ENCODE measurements at regions not wholly inside any gene's neighbourhood (a gene's known extent, or its start where the extent isn't known, plus 50 kb on each side); places are given as distances from the start of the nearest gene placed in this dataset.

- DNase-seq (ENCODE audit: low read depth in 2 of 2) = no peak
Measured at GRCh38 chr20:21033817-21034216, 72.3 kb downstream of the LINC00237 start.

DNA sequence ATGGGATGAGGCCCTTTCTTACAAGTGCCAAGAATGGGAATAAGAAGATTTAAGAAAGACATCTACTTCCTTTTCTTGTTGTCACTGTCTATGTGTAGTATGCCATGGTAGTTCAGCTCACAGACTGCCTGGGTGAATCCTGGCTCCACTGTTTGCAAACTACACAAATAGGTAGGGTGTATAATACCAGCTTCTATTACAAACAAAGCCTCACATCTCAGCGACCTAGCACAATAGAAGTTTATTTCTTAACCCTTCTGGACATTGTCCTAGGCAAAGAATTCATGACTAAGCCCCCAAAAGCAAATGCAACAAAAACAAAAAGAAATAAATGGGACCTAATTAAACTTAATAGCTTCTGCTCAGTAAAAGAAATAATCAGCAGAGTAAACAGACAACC, 74.5 kb downstream of the LINC00237 start:
- no peak for DNase-seq (ENCODE audit: low read depth in 2 of 2)

DNA sequence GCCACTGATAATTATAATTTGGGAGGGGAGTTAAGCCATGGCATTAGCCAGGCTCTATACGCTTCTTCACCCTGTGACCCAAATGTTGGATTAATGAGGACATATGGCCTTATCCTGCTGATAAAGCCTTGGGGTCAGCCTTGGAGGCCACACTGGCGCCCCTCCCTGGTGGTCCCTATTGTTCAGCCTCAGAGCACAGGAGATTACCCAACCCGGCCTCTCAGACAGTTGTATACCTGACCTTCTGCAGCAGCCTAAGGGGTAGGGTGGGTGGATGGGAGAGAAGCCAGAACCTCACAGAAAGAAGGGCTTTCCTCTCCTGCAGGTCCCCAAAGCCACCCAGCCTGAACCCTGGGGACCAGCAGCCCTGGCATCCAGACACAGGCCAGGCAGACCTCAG, 76.8 kb downstream of the LINC00237 start:
- no peak for DNase-seq (ENCODE audit: low read depth in 2 of 2)

- no peak for DNase-seq (ENCODE audit: low read depth in 2 of 2)
Measured at GRCh38 chr20:21028921-21029320, 77.2 kb downstream of the LINC00237 start.

DNA sequence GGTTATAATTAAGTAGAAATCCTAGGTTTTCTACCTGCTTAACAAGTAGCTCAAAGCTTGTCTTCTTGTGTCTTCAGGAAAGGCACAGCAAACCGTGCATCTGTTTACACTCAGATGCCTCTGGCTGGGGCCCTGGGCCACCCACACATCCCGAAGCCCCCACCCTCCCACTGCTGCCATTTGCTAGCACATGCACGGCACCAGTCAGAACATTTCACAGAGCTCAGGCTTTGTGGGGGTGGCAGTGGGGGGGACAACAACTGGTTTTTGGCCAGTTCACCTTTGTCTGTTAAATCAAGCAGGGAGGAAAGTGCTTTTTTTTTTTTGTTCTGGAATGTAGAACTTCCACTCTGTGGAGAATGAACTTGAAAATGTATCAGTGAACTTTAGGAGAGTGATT, 77.7 kb downstream of the LINC00237 start:
- DNase-seq (ENCODE audit: low read depth in 2 of 2) = no peak

DNA sequence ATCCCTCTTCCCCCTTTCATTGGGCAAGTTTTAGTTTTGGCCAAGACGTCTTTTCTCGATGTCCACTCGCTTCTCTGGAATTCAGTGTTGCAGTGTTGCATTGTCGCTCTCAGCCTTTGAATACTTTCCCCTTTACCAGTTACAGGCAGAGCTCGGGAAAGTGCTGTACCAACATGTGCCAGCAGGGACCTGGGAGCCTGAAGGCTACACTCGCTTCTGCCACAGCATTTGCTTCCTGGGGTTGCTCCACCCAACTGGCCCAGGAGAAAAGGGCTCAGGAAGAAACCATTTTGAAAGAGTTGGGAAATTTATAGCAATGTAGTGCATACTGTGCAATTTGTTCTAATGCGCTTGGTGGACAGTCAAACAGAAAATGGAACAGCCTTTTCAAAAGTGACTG, 78.6 kb downstream of the LINC00237 start:
- DNase-seq (ENCODE audit: low read depth in 2 of 2) = no peak

- no peak for DNase-seq (ENCODE audit: low read depth in 2 of 2)
Measured at GRCh38 chr20:21026951-21027350, 79.2 kb downstream of the LINC00237 start.

- no peak for DNase-seq (ENCODE audit: low read depth in 2 of 2)
Measured at GRCh38 chr20:21024420-21024819, 81.7 kb downstream of the LINC00237 start.

GRCh38 chr20:21022925-21023324, 83.2 kb downstream of the LINC00237 start:
- DNase-seq (ENCODE audit: low read depth in 2 of 2) = no peak

DNA sequence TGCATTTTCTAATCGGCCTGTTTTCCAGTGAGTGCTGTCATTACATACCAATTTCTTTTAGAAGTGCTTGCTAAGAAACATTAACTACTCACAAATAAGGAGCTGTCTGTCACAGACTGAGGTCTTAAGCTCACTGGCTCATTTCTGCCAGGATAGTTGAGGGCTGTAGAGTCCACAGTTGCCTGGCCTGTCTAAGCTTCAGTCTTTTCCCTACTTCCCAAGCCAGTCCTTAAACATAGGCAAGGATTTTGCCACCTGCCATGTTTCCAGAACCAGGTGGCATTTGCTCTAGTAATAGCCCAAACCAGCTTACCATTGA, 84.7 kb downstream of the LINC00237 start:
- no peak for DNase-seq (ENCODE audit: low read depth in 2 of 2)

DNA sequence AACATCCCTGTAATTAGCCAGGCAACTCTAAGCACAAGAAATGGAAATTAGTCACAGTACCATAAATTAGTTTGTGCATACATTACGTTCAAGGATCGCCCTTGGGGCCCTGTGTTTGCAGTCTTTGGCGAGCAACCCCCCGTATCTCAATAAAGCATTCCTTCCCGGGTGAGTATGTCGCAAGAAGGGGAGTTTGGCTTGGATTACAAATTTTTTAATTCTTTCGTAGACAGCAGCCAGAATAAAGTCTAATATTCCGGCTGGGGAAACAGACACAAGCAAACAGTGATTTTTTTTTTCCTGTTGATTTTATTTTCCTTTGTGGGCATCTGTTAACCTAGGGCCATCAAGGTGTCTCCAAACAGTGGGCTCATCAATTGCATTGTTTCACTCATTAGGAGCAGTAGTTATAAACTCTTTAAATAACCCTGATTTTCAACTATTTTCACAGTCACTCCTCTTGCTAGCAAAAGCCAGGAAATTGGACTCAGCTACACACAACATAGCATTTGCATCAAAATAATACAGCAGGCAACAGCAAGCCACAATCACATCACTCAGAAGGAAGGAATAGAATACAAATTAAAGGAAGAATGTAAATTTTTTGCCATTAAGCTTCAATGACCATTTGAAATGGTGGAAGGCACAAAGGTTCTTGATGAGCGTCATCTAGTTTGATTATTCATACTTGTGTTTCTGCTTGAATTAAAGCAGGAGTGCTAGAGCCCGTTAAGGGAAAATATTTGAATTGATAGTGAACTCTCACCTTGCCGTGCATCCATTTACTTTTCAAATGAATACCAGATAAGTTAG, 85.3 kb downstream of the LINC00237 start:
- no peak for DNase-seq (ENCODE audit: low read depth in 2 of 2)

- DNase-seq (ENCODE audit: low read depth in 2 of 2) = no peak
Measured at GRCh38 chr20:21019814-21020658, 86.1 kb downstream of the LINC00237 start.

GRCh38 chr20:21019468-21019813, 86.7 kb downstream of the LINC00237 start:
- DNase-seq (ENCODE audit: low read depth in 2 of 2) = no peak

- DNase-seq (ENCODE audit: low read depth in 2 of 2) = no peak
Measured at GRCh38 chr20:21018576-21018975, 87.6 kb downstream of the LINC00237 start.

DNA sequence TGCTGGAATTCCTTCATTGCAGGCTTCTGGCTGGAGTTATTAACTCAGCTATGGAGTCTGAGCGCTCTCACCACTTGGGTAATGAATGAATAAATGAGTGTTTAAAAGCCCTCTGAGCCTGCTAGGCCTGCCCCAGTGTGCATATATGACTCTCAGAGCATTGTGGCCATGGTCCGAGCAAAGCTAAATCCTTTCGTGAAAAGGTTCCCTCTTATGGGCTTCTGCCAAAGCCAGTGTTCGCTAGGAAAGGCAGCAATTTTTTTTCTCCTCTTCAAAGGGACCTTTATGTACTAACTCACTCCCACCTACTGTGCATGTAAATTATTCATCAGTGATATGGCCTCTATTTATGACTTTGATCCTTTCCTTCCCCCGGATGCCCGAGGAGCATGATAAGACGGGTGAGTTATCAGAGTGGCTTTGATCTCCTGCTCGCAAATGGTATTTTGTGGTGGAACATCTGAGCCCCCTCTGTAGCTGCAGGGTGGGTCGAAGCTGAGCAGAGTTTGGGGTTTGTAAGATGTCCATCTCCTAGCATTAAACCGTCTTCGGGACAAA, 88.6 kb downstream of the LINC00237 start:
- no peak for DNase-seq (ENCODE audit: low read depth in 2 of 2)

- DNase-seq (ENCODE audit: low read depth in 2 of 2) = no peak
Measured at GRCh38 chr20:21016751-21017150, 89.4 kb downstream of the LINC00237 start.

GRCh38 chr20:21014528-21014927, 91.6 kb downstream of the LINC00237 start:
- no peak for DNase-seq (ENCODE audit: low read depth in 2 of 2)

GRCh38 chr20:21008951-21009350, 97.2 kb downstream of the LINC00237 start:
- DNase-seq (ENCODE audit: low read depth in 2 of 2) = no peak

DNA sequence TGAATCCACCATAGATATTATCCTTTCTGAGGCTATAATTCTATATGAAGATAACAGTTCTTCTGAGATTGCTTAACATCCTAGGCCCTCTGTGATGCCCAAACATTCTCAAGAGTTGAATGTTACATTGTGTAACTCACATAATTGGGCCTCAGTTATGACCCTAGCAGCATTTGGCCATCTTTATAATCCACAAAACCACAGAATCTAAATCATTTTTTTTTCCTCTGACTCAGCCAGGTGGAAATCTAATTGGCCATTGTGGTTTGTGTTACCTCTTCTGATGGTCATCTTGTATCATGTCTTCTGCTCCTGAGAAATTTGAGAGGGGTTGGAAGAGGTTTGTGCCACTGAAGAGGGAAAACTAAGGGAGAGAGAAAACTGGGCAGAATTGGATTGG, 99.5 kb downstream of the LINC00237 start:
- no peak for DNase-seq (ENCODE audit: low read depth in 2 of 2)

DNA sequence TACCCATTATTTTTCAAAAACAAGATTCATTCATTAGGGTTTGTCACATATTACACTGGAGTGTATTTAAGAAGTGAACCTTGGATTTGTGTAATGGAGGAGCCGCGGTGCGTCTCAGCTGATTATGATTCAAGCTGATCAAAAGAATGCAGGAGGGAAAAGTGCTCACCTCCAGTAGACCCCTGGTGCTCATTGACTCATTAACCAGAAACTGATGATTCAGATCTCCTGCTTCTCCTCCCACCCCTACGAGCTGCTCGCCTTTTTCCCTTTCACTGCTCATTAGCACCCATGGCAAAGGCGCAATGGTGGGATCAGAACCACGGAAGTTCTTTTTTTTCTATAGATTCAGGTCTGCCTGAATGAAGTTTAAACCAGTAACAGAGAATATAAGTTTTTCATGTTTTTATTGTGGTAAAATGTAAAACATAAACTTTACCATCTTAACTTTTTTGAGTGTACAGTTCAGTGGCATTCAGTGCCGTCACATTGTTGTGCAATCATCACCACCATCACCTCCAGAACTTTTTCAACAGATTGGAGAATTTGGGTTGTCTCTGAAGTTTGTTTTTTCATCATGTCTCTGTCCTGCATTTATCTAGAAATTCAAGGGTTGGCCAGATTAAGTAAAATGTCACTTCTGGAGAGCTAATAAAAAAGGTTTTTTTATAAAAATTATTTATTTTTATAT, 101.6 kb downstream of the LINC00237 start:
- no peak for DNase-seq (ENCODE audit: low read depth in 2 of 2)

DNA sequence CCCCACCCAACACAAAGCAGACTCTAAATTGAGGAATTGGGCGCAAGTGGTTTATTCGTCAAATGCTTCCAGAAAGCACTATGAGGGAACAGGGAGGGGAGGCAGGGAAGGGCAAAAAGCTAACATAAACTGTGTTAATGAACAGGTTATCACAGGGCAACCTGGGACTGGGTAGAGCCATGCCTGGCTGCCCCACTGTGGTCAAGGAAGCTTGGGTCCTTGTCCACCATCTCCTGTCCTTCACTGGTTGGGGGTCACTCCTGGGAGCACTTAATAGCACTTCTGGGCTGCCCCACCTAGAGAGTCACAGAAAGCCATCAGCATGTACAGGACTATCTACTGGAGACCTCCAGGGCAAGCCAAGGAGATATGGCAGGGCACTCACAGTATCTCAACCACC, 102.3 kb downstream of the LINC00237 start:
- DNase-seq (ENCODE audit: low read depth in 2 of 2) = no peak

DNA sequence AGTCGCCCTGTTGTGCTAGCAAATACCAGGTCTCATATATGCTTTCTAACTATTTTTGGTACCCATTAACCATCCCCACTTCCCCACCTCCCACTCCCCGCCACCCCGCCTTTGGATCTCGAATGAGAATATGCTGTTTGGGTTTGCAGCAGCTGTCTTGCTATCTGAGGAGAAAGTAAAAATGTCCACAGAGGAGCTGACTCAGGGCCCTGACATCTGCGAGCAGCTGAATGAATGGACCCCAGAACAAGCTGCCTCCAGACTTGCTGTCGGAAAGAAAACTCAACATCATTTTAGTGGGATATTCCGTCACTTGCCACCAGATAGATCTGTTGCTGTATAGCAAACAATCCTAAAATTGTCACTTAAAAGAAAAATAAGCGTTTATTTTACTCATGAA, 103.7 kb downstream of the LINC00237 start:
- DNase-seq (ENCODE audit: low read depth in 2 of 2) = no peak
